ENCODE measurements at regions not wholly inside any gene's neighbourhood (a gene's known extent, or its start where the extent isn't known, plus 50 kb on each side); places are given as distances from the start of the nearest gene placed in this dataset.

GRCh38 chr15:77769700-77770099 is 137.0 kb upstream of the LINGO1 start:
- no peak for TF ChIP-seq GATA1 (IDR thresholded peaks at IDR 0.05; ENCODE audit: low read depth, low read length)
- no peak for TF ChIP-seq POLR2A (IDR thresholded peaks at IDR 0.05; ENCODE audit: low read length)
- DNase-seq, result no peak

DNA sequence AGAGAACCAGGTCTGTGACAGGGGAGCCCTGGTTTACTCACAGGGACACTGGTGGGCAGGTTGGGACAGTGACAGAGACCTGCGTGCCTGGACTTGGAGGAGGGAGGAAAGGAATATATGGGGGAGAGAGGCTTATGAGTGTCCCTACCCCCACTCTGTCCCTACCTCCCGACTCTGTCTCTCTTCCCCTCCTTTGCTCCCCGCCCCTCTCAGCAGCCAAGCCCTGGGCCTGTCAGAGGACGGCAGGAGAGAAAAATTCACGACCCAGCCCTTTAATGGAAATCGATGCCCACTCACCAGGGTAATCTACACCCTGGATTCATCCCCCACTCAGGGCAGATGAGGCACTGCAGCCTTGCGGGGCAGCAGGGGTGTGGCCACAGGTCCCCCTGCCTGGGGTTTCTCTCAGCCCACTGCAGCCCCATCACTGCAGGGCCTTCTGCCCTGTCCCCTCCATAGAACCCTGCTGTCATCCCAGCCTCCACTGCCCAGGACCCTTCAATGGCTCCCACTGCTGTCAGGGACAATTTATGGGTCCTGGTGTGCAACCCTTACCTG is 135.9 kb upstream of the LINGO1 start:
- no peak for TF ChIP-seq GATA1 (IDR thresholded peaks at IDR 0.05; ENCODE audit: low read depth, low read length)
- TF ChIP-seq POLR2A (IDR thresholded peaks at IDR 0.05; ENCODE audit: low read length), result no peak
- DNase-seq, result no peak

DNA sequence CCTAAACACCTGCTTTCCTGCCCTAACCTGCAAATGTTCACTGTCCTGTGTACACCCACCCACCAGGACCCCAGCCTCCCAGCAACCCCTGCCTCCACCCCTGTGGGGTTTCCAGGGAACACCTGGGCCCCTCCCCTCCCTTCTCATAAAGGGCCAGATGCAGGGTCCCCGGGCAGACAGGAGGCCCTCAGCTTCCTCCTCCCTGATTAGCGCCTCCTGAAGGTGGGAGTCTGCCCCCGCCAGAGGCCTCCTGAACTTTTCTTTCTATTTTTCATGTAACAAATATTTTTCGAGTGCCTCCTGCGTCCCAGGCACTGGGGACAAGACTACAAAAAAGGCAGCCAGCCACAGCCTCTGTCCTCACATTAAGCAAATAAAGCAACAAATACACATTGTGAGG is 135.4 kb upstream of the LINGO1 start:
- no peak for TF ChIP-seq GATA1 (IDR thresholded peaks at IDR 0.05; ENCODE audit: low read depth, low read length)
- TF ChIP-seq POLR2A (IDR thresholded peaks at IDR 0.05; ENCODE audit: low read length), result no peak
- DNase-seq, result no peak

- no peak for TF ChIP-seq GATA1 (IDR thresholded peaks at IDR 0.05; ENCODE audit: low read depth, low read length)
- TF ChIP-seq POLR2A (IDR thresholded peaks at IDR 0.05; ENCODE audit: low read length), result no peak
- DNase-seq, result no peak
Observed at GRCh38 chr15:77764095-77764494, 131.4 kb upstream of the LINGO1 start.

- DNase-seq, result no peak
- TF ChIP-seq GATA1 (IDR thresholded peaks at IDR 0.05; ENCODE audit: low read depth, low read length) (no peak), POLR2A (IDR thresholded peaks at IDR 0.05; ENCODE audit: low read length) (no peak)
Observed at GRCh38 chr15:77762747-77763355, 130.1 kb upstream of the LINGO1 start.

DNA sequence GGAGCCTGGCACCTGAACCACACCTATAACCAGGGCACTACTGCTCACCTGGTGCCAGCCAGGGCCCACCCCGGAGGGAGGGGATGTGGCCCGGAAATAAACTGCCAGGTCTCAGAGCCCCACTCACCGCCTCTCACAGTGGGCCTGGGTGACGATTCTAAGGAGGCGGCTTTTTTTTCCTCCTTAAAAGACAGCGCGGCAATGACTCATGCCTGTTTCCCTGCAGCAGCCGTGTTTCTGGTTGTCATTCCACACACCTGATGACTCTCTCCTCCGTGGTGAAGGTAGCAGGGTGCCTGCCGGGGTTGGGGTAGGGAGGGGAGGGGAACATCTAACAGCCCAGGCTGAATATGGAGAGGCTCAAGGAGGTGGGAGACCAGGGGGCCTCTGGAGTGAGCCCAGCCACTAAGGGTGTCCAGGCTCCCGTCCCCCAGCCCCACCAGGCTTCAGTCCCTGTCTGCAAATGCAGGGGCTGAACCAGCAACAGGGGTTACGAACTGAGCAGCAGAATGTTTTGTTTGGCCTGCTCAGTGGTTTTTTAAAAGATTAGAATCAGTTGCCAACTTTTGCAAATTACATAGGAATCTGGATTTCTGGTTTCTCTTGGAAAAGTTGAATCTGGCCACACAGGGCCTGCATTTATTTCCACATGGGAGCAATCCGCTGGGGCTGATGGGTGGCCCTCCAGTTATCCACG is 127.3 kb upstream of the LINGO1 start:
- no peak for DNase-seq

GRCh38 chr15:77753939-77754338 is 121.2 kb upstream of the LINGO1 start:
- no peak for TF ChIP-seq GATA1 (IDR thresholded peaks at IDR 0.05; ENCODE audit: low read depth, low read length)
- DNase-seq, result no peak

More for the DNA sequence above, 127.3 kb upstream of the LINGO1 start:
- TF ChIP-seq POLR2A (IDR thresholded peaks at IDR 0.05; ENCODE audit: low read length), result no peak
- no peak for TF ChIP-seq GATA1 (IDR thresholded peaks at IDR 0.05; ENCODE audit: low read depth, low read length)

GRCh38 chr15:77753281-77753873 is 120.7 kb upstream of the LINGO1 start:
- peak; percentile 8 to 12 for DNase-seq

DNA sequence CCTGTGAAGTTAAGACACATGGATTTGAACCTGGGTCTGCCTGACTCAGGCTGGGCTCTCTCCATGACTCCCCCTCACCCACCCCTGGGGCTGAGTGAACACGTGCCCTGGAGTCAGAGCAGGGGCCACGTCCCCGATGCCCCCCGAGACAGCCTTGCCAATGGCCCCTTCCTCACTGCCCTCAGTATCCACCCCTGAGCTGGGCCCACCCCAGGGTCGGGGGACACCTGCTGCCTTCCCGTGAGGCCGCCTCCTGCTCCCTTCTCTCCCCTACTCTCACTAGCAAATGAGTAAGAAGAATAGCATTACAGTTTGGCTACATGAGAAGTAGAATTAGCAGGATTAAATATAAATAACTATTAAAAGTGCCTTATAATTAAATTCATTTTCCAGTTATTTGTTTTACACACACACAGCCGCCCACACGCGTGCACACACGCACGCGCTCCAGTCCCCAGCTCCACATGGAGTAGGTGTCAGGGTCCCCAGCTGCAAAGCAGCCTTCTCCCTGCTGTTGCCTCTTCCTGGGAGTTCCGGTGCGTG is 117.4 kb upstream of the LINGO1 start:
- TF ChIP-seq GATA1 (IDR thresholded peaks at IDR 0.05; ENCODE audit: low read depth, low read length), result no peak
- TF ChIP-seq POLR2A (IDR thresholded peaks at IDR 0.05; ENCODE audit: low read length), result no peak
- DNase-seq, result no peak

More at GRCh38 chr15:77753281-77753873, 120.7 kb upstream of the LINGO1 start:
- TF ChIP-seq GATA1 (IDR thresholded peaks at IDR 0.05; ENCODE audit: low read depth, low read length), result no peak
- TF ChIP-seq POLR2A (IDR thresholded peaks at IDR 0.05; ENCODE audit: low read length), result no peak

- DNase-seq, result no peak
- TF ChIP-seq POLR2A (IDR thresholded peaks at IDR 0.05; ENCODE audit: low read length) (no peak), GATA1 (IDR thresholded peaks at IDR 0.05; ENCODE audit: low read depth, low read length) (no peak)
Observed at GRCh38 chr15:77749236-77749997, 116.7 kb upstream of the LINGO1 start.

GRCh38 chr15:77748078-77749064 is 115.7 kb upstream of the LINGO1 start:
- TF ChIP-seq GATA1 (IDR thresholded peaks at IDR 0.05; ENCODE audit: low read depth, low read length) (no peak), POLR2A (IDR thresholded peaks at IDR 0.05; ENCODE audit: low read length) (no peak)
- DNase-seq, result no peak
